ENCODE measurements at regions not wholly inside any gene's neighbourhood (a gene's known extent, or its start where the extent isn't known, plus 50 kb on each side); places are given as distances from the start of the nearest gene placed in this dataset.

- DNase-seq (ENCODE audit: low read depth): no peak
- H3K4me3 ChIP-seq (ENCODE audit: low read depth, low read length): no peak overlapping the region
- no peak for TF ChIP-seq CTCF (IDR thresholded peaks at IDR 0.05; ENCODE audit: low read depth, low read length, missing control alignments)
These were observed 129.0 kb upstream of the WWC1 start for GRCh38 chr5:168162464-168162863.

GRCh38 chr5:168163966-168164365 is 127.5 kb upstream of the WWC1 start:
- H3K4me3 ChIP-seq (ENCODE audit: low read depth, low read length): no peak overlapping the region
- no peak for DNase-seq (ENCODE audit: low read depth)
- TF ChIP-seq CTCF (IDR thresholded peaks at IDR 0.05; ENCODE audit: low read depth, low read length, missing control alignments): no peak

- no peak for TF ChIP-seq CTCF (IDR thresholded peaks at IDR 0.05; ENCODE audit: low read depth, low read length, missing control alignments)
- no peak overlapping the region for H3K4me3 ChIP-seq (ENCODE audit: low read depth, low read length)
- DNase-seq (ENCODE audit: low read depth): no peak
These were observed 126.1 kb upstream of the WWC1 start for GRCh38 chr5:168165221-168165914.

GRCh38 chr5:168165977-168166376 is 125.5 kb upstream of the WWC1 start:
- no peak overlapping the region for H3K4me3 ChIP-seq (ENCODE audit: low read depth, low read length)
- no peak for TF ChIP-seq CTCF (IDR thresholded peaks at IDR 0.05; ENCODE audit: low read depth, low read length, missing control alignments)
- no peak for DNase-seq (ENCODE audit: low read depth)

- H3K4me3 ChIP-seq (ENCODE audit: low read depth, low read length): no peak overlapping the region
- TF ChIP-seq CTCF (IDR thresholded peaks at IDR 0.05; ENCODE audit: low read depth, low read length, missing control alignments): no peak
- no peak for DNase-seq (ENCODE audit: low read depth)
These were observed 124.1 kb upstream of the WWC1 start for GRCh38 chr5:168167338-168167737.

- DNase-seq (ENCODE audit: low read depth): no peak
- H3K4me3 ChIP-seq (ENCODE audit: low read depth, low read length): no peak overlapping the region
These were observed 122.3 kb upstream of the WWC1 start for GRCh38 chr5:168168978-168169698.

More at GRCh38 chr5:168168978-168169698, 122.3 kb upstream of the WWC1 start:
- no peak for TF ChIP-seq CTCF (IDR thresholded peaks at IDR 0.05; ENCODE audit: low read depth, low read length, missing control alignments)

All from GM12864 (cell line).